Gastrocnemius medialis (tissue), 4 donors: ENCODE measurements at regions not wholly inside any gene's neighbourhood (a gene's known extent, or its start where the extent isn't known, plus 50 kb on each side); places are given as distances from the start of the nearest gene placed in this dataset.

Source experiments
- CTCF ChIP-seq, 5 experiments: fragments of 450-650 bp in 3 of 5; fragments of 200-600 bp in 2 of 5; sonication (generic) in 2 of 5; IDR thresholded peaks in 4 of 5; conservative IDR thresholded peaks in 1 of 5; 1 replicate in 4 of 5; 2 replicates in 1 of 5; pipeline ENCODE4 v1.5.1; 2016 to 2019; ENCODE audit warnings: antibody characterized with exemption in 5 of 5, mild to moderate bottlenecking in 3 of 5, moderate library complexity in 3 of 5
- POLR2A ChIP-seq, 2 donors: fragments of 450-650 bp; IDR thresholded peaks; one replicate each; pipeline ENCODE4 v1.6.1; 2017; ENCODE audit warnings: antibody characterized with exemption in 2 of 2, mild to moderate bottlenecking in 2 of 2, moderate library complexity in 2 of 2

- TF ChIP-seq CTCF (IDR thresholded peaks at IDR 0.05 in 4 of 5, conservative IDR thresholded peaks at IDR 0.05 in 1 of 5) (no peak), POLR2A (IDR thresholded peaks at IDR 0.05) (no peak)
These were observed 84.7 kb downstream of the HDGFL1 start for GRCh38 chr6:22653980-22654610.
